Activated naive CD8-positive, alpha-beta T cell treated with anti-CD3 and anti-CD28 coated beads, Interleukin-2, amount 50 U/mL, for 16 hours (primary cell): ENCODE measurements at regions not wholly inside any gene's neighbourhood (a gene's known extent, or its start where the extent isn't known, plus 50 kb on each side); places are given as distances from the start of the nearest gene placed in this dataset.

Source experiments
- DNase-seq: peaks from one replicate; pipeline ENCODE4 v3.0.0-alpha.2; 2020; ENCODE audit warnings: low read depth, low spot score

DNA sequence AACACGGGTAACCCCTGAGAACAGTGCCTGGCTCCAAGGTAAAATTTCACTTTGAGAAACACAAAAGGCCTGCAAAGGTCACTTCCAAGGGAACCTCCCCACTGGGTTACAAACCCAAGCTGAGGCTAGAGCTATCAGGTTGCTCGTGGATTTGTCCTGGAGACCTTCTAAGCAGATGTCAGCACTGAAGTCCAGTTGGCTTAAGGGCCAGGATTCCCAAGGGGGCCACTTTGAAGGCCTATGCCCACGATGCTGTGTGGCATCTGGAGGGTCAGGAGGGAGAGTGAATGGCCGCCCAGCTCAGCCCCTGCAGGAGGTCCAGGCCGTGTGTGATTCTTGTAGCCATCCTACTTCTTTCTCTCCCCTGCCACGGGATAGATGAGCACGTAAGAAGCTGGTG, 100.2 kb upstream of the FSTL4 start:
- DNase-seq = no peak

DNA sequence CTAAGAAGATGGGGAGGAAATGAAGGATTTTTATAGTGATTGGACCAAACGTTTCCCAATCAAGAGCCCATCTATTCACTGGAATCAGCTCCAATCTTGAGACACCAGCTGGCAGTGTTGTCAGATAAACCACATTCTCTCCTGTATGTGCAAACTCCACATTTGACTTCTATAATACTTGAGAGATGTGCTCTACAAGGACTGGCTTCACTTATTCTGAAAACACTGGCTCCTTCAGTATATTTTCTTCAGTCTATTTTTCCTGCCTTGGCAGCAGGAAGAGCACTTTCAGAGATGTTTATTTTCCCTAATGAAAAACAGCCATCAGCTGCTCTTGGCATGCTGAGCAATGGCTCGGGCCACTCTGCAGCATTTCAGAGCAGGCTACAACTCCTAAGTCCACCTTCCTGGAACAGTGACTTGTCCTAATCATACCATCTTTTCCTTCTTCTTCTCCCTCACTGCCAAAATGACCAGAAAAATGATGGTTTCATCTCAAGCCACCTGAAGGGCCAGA, 96.9 kb upstream of the FSTL4 start:
- no peak for DNase-seq

DNA sequence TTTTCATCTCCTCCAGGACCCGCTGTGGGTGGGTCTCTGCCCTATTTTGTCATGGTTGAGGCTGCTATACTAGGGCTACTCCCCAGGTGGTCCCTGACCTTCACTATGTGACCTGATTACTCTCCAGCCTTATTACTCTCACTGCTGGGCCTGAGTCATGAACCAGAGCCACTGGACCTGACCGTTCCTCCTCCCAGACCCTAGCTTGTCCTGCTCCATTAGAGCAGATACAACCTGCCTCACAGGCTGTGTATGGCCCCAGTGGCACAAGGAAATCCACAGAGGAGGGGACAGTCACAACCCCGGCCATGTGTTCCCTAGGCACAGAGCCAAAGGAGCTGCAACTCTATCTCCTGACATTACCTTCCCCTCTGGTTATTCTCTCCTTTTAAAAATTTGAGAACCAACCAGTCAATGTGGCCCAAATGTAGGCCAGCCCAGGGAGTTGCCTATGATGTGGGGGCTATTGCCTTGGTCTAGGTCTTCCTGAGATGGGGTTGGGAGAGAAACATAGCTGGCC, 96.0 kb upstream of the FSTL4 start:
- no peak for DNase-seq

DNA sequence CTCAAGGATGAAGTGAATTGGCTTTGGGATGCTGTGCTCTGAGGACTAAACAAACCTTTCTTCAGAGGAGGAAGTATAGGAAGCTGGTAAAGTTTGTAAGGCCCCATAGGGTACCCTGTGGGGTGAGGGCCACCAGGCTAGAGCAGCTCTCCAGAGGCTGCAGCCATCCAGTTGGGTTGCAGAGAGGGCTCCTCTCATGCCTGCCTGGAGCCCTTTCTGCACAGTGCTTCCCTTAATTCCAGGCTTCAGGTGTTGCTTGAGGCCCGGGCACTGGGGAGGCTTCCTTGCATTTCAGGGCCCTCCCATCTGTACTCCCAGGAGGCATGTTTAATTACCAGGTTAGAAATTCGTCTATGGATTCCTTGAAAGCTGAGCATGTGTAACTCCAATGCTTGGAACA, 95.3 kb upstream of the FSTL4 start:
- DNase-seq = no peak

DNA sequence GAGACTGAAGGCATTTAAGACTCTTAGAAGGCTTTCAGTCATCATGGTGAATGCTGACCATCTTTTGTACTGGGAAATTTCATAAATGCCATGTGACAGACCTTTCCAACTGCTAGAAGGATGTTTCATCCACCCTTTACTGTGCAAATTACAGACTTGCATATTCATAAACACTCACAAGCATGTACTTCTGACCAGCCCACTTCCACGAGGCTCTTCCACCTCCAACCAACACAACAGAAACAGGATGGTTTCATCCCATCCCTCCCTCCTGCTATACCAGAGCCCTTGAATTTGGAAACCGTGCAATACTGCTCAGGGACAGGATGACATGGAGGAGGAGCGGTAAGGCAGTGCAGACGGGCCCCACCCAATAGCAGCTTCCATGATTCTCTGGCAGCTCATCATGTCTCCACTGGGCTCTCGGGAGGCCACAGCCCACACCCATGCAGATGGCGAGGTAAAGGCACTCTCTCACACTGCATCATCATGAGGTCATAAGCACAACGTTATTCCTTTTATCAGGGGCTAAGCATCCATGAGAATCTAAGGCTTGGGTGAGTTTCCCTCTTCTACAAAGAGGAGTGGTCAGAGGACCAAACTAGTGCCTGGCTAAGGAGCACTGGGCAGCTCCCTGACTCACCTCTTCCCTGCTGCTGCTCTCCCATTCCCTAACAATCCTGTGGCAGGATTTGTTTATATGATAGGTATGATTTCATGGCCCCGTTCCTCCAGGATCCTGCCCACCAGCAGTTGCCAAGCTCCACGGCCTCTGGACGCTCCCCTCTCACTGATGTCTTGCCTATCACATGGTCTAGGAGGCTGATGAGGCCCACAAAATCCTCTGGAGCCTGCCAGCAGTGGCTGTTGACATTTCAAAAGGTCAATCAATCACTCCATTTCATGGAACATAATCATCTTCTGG, 94.4 kb upstream of the FSTL4 start:
- DNase-seq = no peak

DNA sequence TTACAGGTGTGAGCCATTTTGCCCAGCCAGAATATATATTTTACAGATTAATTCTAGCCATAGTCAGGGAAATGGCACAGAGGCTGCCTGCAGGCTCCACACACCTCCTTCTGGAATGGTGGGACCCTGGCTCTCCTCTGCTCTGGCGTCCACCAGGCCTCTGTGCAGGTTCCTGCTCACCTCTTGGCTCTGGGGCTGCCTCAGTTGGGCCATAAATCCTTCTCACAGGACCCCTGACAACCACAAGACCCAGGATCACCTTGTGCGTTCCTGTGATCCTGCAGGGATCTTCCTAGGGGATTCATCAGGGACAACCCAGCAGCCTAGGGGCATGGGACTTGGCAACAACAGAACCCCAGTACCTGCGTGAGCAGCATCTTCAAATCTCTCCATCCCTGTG, 93.0 kb upstream of the FSTL4 start:
- no peak for DNase-seq

DNA sequence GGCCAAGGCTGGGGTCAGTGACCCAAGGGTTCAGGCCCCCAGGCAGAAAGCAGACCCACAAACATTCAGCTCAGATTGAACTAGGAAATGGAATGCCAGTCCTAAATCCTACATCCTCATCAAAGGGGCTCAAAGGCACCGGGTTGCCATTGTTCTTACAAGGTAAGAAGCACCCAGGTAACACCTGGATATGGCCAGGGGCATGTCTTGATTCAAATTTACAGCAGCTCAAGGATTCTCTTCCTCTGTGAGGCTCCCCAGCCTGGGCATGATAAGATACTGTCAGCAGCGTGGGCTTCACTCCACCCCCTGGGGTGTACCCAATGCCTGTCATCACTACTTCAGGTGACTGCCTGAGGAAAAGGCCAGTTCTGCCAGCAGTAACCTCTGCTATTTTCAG, 92.1 kb upstream of the FSTL4 start:
- DNase-seq = no peak

DNA sequence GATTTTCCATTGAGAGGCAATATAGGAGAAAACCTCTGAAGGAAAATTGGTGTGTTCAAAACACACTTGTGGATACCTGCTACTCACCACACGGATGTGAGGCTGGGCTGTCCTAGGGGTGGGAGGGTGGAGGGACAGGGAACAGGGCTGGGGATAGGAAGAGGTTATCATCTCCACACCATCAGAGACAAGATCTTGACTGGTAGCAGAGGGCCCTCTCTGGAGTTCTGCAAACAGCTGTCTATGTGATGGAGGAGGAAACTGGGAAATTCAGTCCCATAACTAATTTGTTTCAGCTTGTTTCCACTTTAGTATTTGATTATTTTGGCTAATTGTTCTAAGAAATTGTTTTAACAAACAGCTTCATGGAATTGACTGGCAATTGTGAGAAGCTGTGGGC, 91.6 kb upstream of the FSTL4 start:
- DNase-seq = no peak

DNA sequence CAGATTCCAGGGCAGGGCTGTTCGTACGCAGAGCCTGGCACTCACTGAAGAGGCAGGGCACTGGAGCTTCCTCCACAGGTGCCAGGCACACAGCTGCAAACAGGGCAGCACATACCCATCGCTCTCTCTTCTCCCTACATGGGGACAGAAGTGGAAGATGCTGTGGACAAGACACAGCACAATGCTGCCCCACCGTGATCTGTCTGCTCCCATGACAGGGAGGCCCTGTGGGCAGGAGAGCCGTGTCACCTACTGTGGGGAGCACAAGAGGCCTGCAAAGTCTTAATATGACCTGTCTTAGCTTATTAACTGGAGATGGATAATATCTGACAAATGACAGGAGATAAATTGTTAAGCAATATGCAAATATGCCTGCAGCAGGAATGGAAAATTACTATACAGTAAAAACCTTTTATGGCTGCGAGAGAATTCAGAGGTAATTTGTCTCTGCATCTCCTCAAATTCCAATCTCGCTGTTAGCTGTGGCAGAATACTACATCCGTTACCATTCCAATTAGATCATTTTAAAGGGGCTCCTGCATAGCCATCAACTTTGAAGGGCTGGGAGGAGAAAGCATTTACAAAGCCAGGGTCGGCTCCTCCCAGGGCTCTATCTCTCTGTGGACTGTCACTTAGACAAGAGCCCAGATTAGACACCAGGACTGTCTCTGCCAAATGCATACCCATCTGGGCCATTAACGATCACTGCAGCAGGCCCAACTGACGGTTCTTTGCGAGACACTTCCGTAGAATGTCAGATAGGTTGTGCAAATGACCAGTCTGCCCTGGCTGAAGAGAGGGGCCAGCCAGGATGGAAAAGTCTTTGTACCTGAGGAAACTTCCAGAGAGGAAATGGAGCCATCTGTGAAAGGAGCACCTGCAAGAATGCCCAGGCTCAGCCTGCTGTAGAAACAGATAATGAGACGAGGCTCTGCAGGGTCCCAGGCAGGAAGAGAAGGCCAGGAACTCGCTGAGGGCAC, 90.7 kb upstream of the FSTL4 start:
- DNase-seq = no peak

DNA sequence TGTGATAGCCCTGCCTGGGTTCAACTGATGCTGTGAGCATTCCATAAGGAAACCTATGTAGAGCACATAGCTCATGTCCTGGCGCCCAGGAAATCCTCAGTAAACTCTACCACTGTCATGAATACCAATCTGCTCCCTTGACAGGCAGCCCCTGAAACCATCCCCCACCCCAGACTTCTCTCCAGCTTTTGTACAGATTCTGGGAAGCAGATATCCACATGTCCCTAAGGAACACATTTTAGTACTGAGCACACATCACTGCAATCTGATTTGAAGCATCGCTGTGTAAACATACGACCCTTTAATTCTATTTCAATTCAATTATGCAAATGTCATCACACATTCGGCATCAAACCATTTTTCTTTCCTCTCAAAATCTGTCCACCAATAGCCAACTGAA, 89.5 kb upstream of the FSTL4 start:
- no peak for DNase-seq

DNA sequence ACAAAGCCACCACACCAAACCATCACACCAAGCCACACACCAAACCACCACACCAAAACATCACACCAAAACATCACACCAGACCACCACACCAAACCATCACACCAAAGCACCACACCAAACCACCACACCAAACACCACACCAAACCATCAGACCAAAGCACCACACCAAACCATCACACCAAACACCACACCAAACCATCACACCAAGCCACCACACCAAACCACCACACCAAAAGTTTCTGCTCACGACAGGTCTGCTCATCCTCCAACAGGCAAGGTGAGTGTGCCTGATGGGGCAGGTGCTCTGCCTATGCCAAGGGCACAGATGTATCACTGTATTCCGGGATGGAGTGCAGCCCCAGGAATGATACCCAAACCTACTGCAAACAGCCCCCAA, 87.9 kb upstream of the FSTL4 start:
- DNase-seq = no peak

DNA sequence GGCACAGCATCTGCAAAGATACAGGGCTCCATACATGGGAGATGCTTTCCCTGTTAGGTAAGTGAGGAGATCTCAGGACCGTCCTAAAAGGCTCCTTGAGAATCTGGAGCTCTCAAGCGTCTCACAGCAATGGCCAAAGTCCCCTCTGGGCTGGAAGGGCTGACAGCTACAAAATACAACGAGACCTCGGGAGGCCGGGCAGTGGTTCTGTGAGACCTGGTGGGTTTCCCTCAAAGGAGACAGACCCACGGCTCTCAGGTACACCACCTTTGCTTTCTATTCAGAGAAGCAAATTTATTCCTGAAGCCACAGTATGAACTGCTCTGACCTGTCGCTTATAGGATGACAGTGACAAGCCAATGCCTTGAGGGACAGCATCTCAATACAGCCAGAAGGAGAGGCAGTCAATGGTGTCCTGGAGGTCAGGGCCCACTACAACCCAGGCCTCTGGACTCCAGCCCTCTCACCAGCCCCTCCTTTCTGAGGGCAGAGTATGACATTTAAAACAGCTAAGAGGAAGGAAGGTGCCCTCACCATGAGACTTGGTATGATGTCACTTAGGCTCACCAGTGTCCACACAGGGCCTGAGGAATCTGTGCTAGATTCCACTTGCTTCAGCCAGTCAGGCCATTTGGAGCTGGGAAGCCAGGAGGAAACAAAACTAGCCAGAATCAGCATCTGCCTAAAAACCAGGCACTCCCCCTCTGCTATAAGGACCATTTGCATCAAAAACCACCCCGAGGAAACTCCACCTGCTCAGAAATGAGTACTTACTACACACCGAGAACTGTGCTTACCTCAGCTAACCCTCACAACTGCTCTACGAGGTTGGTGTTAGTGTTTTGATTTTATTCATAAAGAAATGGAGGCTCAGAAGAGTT, 86.5 kb upstream of the FSTL4 start:
- DNase-seq = no peak

DNA sequence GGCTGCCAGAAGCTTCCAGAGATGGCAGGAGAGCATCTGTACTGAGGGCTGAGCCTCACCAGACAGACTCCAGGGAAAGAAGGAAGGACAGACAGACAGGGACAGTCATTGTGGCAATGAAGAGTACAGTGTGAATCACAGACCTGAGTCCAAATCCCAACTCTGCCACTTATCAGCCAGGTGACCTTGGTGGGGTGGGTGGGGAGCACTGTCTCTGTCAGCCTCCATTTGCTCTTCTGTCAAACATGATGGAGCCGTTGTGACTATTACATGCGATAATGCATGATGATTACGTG, 85.9 kb upstream of the FSTL4 start:
- DNase-seq = no peak

DNA sequence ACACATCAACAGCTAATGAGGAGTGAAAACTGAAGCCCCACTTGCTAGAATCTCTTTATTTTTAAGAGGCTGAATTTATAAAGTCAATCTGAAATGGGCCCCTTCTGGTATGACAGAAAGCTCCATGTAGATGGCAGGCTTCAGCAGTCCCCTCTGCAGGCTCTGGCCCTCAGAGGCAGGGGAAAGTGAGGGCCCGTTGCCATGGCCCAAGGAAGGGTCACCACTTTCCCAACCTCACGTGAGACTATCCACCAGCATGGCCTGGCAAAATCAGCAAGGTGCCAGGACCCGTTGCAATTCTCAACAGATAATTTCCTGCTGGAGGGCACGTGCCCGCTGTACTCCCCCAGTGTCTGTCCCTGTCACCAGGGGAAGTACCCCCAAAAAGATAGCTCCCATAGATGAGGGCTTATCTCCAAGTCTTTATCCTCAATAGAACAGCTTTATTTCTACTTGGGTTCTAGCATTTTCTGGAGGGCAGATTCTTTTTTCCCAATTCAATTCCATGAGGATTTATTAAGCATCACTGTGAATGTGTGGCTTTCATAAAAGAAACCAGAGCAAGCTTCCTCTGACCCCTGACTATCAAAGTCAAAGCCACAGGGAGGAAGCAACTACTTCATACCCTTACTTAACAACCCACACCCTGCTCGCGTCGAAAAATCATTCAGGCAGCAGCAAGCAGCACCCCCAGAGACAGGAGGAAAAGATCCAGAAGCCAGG, 85.4 kb upstream of the FSTL4 start:
- no peak for DNase-seq

DNA sequence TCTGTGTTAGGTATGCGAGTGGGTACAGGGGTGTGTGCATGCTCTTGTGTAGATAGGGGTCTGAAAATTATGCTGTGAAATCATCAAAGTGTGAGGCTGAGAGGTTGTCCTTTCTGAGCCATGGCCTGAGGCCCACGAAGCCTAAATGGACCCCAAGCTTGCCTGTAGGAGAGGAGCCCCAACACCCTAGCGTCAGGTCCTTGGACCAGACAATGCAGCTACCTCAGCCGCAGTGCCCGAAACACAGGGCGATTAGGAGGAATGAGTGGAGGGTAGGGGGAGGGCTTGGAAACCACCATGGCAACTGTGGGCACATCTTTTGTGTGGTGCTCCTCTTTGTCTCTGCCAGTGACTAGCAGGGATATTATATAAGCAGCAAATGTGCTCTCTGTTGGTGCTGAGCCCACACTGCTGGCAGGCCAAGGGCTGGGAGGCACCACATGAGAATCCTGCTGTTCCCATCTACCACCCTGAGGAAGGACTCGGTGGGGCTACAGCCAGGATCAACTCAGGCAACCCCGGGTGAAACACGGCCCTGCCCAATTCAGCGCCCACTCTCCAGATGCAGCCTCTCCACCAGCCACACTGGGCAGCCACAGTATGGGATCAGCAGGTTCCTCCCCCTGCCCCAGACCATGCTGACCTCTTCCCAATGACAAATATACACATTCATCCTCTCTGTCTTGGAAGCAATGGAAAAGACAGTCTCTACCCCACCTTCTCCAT, 84.6 kb upstream of the FSTL4 start:
- DNase-seq = no peak

DNA sequence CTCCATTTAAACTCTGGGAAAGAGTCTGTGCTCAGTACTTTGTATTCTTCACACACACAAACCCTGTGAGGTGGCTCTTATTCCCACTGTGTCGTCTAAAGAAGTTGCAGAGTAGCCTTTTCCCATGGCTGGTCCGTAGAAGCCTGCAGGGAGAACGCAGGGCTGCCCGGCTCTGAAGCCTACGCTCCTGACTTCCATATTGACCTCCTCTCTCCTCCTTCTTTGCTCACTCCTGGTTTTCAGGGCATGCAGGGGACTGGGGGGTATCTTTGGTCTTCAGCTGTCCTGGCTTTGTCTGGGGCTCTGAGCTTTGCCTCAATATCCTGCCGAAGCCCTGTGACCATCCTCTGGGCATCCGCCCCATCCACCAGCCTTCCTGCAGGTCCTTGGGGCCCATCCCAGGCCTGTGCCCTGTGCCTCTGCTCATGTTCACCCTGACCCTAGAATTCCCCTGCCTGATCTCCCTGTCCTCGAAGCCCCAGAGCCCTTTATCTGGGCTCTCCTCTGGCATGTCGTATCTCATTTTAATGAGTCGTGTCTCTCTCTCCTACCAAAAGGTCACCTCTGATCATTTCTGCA, 83.8 kb upstream of the FSTL4 start:
- no peak for DNase-seq

DNA sequence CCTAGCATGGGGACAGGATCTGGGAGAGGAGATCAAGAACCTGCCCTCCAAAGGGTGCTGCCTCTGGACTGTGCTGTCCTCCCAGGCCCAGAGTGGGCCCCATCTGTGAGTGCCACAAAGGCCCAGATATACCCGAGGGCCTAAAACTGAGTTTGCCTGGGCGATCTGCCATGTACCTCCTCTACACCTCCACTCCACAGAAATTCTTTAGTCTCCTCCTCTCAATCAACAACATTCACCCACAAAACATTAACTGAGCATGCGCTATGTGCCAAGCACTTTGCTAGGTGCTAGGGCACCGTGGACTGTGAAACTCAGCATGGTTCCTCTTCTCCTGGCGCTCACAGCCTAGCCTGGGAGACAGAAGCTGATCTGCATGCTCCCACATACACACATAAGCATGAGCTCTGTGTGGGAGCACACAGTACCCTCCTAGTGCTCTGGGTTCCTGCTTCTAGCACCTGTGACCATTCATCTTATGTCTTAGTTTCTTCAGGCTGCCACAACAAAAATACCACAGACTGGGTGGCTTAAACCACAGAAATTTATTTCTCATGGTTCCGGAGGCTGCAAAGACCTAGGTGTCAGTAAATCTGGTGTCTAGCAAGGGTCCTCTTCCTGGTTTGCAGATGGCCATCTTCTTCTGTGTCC, 82.0 kb upstream of the FSTL4 start:
- DNase-seq = no peak

DNA sequence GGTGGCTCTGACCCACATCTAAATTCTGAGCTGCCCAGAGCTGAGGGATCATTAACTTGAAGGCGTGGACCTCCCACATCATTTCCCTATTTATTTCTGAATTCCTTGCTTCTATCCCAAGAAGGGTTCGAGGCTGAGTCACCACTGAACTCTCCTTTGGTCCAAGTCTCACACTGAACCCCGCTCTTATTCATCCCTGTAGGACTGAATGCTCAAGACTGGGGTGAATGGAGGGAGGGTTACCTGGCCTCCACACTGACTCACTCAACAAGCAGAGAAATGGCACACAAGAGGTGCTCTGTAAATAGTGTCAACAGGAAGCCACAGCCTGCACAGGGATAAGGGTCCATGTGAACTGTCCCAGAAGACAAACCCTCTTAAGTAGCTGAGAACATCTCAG, 79.1 kb upstream of the FSTL4 start:
- DNase-seq = no peak

DNA sequence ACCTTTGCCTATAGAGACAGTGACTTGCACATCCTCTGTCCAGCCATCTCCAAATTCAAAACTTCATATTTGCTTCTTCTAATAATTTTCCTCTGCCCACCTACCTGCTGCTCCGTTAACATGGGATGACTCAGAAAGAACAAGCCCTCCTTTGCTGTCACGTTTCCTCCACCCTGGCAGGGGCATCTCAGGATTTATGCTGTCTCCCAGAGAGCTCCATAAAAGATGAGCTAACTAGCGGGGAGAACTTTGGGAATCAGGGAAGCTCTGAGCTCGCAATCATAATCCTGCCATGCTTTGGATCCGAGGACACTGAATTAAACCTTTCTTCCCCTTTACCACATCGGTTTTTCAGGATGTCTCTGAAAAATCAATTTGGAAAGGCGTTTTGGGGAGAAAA, 78.4 kb upstream of the FSTL4 start:
- DNase-seq = no peak
